Stimulated activated naive CD4-positive, alpha-beta T cell treated with Interleukin-2 at 50 U/mL for 16 hours (primary cell): ENCODE measurements at regions not wholly inside any gene's neighbourhood (a gene's known extent, or its start where the extent isn't known, plus 50 kb on each side); places are given as distances from the start of the nearest gene placed in this dataset.

Source experiments
- DNase-seq: peaks from one replicate; lab custom pipeline; 2025; lab: John Stamatoyannopoulos, UW

DNA sequence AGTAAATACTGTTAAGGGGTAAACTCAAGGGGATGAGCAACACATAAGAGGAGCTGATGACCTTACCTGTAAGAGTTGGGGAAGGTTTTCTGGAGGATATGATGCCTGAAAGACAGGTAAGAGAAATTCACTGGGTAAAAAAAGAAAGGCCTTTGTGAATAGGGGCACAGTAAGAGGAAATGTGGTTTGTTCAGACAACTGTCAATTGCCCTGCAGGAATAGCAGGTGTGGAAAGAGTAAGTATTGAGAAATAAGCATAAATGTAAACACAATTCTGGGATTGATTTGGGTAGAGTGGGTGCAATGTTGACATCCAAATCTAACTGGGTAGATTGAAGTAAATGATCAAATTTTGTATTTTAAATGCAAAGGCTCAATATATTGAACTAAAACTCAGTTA, 670.0 kb downstream of the DHX35 start:
- no peak for DNase-seq

DNA sequence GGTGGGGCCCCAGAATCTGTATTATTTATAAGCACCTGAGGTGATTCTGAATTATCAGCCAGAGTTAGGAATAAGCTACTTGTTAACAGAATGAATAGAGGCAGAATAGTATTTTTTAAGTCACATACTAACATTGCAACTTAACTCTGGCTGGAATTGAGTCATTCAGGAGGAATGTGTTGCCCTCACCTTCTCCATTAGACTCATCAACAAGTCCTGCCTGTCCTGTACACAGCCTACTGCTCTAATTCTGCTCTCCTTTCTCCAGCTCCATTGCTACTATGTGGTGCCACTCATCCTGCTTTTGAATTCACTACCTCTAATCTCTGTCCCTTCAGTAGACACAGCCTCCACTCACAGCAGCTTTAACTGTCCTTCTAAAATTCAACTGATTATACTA, 669.4 kb downstream of the DHX35 start:
- no peak for DNase-seq

DNA sequence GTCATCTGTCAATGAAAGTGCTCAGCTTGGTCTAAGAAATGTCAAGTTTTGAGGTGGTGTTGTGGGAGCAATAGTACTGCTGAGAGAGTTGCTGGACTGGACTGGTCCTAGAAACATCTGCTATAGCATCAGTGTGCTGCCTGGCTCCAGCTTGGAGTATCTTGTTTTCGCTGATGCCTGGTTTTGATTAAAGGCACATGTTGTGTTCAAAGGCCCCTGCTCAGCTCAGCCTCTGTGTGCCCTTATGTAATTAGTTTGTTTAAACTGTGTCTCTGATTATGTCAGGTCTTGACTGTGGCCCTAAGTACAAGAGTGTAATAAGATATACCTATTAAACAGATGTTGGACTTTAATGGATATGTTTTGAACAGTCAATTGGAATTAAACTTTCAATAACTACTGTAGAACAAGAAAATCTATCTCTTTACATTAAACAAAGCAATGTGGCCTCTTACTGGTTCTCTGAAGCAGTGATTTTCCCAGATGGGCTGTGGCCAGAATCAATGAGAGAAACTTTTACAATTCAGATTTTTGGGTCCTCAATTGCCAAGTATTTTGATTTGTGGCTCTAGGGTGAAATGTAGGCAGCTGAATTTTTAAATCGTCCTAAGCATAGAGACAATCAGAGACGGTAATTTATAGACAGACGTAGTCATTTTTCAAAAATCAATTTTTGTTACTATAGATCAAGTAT, 668.2 kb downstream of the DHX35 start:
- no peak for DNase-seq

DNA sequence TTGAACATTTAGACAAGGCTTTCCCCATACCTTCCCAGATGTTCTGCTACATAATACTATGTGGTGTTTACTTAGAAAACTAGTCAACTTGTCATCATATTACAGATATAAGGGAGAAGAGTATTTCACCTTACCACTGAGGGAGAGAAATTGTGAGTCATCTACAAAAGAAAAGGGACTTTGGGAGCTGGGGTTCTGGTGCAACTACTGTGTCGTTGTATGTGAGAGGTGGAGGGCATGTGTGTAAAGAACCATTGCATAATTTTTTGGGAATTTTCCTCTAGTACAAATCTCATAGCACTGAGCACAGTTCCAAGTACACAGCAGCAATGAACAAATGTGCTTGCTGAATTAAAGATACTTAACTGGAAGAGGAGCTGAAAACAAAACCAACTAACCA, 665.6 kb downstream of the DHX35 start:
- DNase-seq, result no peak

DNA sequence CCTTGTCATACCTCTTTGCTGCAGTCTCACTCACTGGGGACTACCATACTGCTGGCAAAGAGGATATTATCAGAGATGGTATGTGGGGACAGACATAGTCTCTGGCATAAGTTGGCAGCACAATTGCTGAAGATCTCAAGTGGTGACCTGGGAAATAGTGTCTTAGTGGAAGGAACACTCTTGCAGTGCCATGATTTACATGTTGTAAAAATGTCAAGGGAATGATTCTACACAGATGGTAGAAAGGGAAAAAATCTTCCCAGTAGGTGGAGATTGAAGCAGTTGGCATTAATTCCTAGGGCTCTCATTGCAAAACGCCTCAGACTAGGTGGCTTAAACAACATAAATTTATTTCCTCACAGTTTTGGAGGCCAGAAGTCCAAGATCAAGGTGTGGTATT, 662.2 kb downstream of the DHX35 start:
- DNase-seq, result no peak

DNA sequence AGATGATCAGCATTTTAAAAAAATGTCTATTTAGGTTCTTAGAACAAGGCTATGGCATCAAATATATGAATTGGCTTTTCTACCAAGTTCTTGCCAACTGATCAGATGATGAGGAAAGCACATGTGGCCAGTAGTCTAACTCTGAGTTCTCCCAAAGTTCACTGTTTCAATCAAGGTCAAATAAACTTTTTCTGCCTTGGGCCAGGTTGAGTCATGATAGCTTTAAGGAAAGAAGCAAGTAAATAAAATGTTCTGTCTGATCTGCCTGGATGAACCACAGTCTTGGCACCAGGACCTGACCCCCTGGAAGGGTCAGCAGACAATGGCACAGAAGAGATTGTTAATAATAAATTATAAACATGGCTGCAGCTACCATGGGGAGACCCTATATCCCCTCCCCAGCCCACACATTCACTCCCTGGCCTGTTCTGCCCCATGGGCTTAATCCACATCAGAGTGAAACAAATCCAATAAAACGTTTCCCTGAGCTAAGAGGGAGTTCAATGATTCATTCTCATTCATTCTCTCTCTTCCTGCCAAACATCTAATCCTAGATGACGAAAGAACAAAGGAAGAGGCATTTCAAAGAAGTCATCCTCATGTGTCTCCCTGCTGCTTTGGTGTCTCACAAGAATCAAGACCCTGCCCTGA, 661.6 kb downstream of the DHX35 start:
- DNase-seq, result no peak

DNA sequence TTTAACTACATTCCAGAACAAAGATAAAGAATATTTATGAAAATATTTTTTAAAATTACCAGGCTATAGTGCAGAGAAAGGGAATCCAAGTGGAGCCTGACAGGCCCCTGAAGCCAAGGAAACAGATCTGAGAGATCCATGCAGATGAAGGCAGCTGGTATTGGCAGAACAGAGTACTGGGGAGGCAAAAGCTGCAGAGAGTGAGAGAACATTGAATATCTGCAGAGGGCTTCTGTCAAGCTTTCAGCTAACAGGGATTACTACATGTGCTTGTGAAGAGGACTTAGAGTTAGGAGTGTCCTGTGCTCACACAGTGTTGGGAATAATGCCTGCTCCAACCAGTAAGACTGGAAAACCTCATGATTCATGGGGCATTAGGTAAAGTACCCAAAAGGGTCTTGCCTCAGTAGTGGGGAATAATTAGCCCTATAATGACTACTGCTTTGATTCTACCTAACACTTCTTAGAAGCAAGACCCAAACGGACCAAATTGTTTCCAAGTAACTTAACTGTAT, 657.2 kb downstream of the DHX35 start:
- no peak for DNase-seq

DNA sequence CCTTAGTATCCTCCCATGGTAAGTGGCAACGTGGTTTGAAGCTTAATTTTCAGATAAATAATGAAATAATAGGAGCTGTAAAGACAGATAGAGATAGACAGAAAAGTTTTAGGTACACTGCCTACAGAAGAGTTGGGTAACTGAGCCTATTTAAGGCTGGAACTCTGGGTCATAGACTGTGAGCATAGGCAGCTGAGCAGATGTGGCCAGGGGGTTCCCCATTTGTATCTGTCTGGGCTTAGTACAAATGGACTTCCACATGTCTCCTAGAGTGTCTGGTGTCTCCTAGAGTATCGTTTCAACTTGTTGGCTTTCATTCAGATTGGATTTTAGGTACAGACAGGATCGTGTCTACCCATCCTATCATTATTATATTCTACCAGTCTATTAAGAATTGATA, 649.8 kb downstream of the DHX35 start:
- no peak for DNase-seq

DNA sequence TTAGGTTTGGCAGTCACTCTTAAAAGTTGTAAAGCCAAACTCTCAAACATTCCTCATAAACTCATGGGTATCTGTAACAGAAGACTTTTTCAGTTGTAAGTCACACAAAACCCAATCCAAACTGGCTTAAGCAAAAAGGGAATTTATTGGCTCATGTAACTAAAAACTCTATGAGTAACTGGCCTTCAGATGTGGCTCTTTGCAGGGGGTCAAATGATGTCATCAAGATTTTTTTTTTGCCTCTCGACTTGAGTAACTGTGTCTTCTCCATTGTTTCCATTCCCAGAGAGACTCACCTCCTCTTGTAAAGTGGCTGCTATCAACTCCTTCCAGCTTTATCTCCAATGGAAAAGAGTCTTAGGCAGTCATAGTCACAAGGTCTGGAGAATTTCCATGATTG, 645.0 kb downstream of the DHX35 start:
- no peak for DNase-seq

DNA sequence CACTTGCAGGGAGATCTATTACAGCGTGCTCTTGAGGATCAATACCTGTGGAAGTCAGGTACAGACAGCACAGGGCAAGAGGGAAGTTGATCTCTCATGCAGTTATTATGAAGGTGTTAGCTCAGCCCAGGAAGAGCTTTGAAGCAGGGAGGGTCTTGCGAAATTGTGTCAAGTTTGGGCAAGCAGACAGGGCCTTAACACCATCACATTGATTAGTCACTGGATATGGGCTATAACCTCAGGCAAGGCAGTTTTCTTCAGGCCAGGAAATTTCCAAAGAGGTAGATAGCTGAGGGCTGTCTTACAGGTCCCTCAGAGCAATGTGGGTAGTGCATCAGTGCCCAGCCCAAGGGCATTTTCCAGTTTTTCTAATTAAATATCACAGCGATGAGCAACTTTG, 643.8 kb downstream of the DHX35 start:
- no peak for DNase-seq

DNA sequence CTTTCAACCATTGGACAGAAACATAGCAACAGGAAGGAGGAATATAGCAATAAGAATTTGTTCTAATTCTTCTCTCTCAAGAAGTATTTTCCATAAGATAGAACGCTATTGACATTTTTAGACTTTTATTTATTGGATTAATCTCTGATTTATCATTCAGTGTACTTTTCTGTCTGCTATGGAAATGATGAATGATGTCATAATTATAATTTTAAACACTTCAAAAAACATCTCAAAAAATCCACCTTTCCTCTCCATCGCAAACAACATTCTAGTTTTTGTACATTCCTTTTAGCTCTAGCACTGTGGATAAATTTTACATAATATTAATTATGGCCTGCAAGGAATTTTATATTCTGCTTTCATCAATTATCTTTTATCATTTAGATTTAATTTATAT, 643.2 kb downstream of the DHX35 start:
- no peak for DNase-seq

DNA sequence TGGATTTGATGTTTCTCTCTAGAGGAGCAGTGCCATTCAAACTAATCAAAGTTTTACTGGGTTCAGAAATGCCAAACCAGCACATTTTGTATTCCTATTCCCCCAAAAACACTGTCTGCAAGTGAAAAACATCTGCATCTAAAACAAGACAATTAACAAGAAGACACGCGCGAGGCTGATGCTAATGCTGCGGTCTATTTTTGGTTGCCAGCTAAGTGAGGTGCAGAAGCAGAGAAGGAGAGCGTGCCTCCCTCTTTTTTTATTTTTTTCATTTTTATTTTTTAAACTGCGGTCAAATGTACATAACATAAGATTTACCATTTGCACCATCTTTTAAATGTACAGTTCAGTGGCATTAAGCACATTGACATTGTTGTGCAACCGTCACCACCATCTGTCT, 641.1 kb downstream of the DHX35 start:
- DNase-seq, result no peak

DNA sequence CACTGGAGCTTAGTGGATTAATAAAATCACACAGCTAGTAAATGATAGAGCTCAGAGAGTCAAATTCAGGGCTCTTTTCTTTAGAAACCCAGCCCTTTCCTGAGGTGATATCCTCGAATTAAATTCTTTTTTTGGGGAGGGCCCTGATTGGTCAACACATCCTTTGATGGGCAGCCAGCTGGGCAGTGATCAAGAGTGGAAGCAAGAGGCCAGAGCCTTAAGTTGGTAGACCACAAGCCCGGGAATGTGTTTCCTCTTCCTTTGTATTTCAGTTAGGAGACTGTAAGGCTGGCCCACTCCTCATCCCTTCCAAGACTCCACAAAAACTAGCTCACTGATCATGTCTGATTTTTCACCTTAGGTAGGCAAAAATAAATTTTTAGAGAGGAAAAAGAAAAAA, 640.5 kb downstream of the DHX35 start:
- no peak for DNase-seq

DNA sequence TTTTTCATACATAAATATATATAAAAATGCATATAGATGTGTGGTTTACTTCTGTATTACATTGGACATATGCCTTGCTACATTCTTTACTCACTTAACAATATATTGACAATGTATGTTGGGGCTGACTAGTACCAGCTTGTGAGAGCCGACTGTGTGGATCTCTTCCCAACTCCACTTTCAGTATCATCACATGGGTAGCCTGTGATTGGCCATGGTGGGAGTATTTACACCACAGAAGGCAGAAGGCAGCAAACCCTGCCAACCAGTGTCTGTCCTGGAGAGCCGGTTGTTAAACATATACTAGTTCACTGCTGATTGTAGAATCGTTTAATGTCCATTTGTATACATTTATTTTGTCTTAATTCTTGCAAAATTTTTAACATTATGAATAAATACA, 638.7 kb downstream of the DHX35 start:
- DNase-seq, result no peak

DNA sequence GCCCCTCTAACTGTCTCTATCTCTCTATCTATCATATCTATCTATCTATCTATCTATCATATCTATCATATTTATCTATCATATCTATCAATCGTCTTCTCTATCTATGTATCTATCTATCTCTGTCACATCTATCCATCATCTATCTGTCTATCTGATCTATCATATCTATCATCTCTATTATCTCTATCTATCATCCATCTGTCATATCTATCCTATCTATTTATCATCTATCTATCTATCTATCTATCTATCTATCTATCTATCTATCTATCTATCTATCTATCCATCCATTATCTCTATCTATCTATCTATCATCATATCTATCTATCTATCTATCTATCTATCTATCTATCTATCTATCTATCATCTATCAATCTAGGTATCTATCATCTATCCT, 638.0 kb downstream of the DHX35 start:
- DNase-seq, result no peak

DNA sequence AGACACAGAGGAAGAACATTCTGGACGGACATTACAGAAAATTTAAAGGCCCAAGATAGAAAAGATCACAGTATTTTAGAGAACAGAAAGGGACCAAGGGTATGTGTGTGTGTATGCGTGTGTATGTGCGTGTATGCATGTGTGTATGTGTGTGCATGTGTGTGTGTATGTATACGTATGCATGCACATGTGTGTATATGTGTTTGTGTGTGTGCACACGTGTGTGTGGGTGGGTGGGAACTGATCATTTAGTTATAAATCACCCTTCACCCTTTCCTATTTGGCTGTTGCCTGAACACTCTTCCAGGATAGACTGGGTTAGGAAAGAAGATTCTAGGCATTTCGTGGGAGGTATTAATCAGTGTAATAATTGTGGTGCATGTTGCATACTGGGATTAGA, 634.4 kb downstream of the DHX35 start:
- DNase-seq, result no peak

DNA sequence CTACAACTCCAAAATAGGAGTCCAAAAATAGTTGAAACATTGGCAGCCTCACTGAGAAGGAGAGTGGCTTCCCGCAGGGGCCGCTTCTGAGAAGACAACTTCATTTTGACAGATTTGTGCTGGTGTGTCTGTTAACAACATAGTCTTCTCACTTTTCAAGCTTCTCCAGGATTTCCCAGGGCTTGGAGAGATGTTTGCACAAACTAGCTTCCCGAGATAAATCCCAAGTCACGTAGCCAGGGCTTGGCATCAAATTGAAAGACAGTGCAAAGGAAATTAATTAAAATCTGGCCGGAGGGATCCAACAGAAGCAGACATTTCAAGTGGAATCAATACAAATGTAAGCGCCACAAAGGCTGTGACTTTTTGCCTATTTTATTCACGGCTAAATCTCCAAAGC, 630.2 kb downstream of the DHX35 start:
- no peak for DNase-seq

DNA sequence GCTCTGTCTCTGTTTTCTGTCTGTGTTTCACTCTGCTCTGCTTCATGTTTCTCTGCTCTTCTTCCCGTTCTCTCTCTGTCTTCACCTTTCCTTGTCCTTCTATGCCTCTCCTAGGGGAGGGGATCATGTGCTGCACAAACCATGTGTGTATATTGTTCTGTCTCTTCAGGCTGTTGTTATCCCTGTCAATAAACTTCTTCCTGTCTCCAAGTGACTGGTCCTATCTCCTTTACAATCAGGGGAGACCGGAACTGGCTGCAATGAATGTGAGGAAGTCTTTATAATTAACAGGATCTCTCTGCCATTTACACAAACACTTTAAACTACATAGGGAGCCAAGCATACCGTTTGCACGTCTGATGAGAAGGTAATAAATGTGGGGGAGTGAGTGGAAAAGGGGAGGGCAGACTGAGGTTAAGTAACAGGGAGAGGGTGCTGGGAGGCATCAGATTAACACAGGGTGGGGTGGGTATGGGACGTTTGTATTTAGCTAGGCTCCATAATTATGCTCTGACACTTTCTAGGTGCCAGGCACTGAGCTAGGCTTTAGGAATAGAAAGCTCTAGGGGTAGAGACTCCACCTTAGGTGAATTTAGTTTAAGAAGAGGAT, 626.1 kb downstream of the DHX35 start:
- DNase-seq, result no peak

DNA sequence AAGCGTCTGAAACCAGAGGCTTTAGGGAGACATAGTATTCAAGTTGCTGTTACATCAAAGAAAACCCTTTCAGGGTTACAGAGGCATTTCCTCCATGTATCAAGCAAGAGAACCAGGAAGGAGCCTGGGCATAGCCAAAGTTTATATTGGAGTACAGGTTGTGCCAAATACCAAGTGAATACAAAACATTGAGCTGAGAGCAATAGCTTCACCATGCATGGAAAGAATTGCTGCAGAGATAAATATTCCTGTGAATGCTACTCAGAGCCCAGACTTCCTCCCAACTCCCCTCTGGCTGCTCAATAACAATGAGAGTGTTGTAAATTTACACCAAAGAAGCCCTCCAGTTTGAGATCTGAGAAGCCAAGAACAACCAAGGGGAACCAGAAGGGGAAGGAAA, 618.9 kb downstream of the DHX35 start:
- no peak for DNase-seq

DNA sequence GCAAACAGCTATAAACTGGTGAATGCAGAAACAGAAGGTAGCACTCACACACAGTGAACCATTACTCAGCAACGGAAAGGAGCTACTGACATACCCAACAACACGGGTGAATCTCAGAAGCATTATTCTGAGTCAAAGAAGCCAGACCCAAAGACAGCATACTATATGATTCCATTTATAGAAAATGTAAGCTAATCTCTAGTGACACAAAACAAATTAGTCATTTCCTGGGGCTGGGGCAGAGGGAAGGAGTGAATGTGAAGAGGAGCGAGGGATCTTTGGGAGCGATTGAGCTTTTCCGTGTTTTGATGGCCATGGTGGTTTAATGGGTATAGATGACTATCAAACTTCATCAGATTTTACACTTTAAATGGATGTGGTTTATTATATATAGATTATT, 614.6 kb downstream of the DHX35 start:
- DNase-seq, result no peak

DNA sequence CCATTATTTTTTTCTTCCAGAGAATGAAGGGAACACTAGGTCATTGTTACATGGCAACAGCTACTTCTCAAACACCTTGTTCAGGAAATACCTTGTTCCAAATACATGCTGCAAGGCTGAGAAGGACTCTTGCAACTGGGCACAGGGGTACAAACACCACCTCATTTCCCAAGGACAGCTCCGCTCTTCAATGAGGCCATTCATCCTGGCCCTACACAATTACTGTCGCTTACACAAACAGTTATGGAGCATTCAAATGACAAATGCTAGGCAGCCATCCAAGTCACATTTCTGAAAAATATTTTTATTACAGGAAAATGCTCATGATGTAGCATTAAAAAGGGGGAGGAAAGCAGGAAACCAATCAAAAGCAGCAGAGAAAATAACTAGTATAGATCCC, 611.9 kb downstream of the DHX35 start:
- no peak for DNase-seq

DNA sequence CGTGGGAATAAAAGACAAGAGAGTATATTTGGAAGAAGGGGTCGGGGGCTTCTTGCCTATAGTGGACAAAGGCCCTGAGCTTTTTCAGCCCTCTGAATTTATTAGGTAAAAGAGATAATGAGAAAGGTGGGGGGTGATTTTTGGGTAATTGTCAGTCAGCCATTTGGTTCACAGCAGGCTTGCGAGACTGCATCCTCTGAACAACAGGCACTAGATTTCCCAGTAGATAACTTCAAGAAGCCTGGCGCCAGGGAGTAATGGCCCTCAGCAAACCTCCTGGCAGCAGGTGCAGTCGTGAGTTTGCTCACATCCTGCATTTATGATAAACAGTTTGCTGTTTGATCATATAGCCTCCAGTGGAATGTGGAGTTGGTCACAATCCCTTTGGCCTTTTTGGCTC, 609.0 kb downstream of the DHX35 start:
- DNase-seq, result no peak

DNA sequence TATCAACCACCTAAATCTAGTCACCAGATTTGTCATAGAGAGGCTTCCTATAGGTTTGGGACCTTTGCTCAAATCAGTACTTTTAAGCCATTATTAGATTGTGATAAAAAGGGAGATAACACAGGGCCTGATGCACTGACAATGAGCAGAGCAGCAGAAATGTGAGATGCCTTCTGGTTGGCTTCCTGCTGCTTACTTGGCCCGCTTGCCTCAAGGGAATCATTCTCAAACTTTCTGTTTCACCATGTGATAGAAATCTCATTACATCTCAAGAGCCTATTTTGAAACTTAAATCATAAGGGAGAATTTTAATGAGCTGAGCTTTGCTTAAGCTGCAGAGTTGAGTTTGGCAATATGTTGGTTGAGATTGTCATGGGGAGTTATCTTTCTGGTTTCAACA, 606.0 kb downstream of the DHX35 start:
- DNase-seq, result no peak

DNA sequence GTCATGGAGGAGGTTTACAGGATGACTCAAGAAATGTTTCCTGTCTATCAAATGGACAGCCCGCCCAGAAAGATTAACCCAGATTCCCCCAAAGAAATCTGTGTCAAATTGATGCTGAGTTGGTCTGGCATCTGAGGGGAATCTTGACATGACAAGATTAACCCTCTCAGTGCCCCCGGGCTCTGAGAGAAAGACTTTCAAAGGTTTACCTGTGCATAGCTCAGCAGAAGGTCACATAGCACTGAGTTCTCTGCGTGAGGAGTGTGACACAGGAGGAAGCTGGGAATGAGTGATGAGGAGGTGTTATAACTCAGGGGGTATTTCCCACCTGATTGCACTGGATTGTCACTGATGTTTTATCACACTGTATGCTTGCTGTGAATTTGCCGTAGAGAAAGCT, 601.2 kb downstream of the DHX35 start:
- DNase-seq, result no peak
